ENCODE measurements at regions not wholly inside any gene's neighbourhood (a gene's known extent, or its start where the extent isn't known, plus 50 kb on each side); places are given as distances from the start of the nearest gene placed in this dataset.

GRCh38 chr16:73883841-73884240 lies 412.8 kb upstream of the PSMD7 start:
- Histone ChIP-seq H3K27me3 (ENCODE audit: control insufficient read depth in 3 of 3, insufficient read depth in 3 of 3, low read length in 2 of 3) (peaks cover 0 to 6% (median 0%) of the 10 kb centered on the region in 3 donors), H3K4me3 (no peak overlapping the region), H3K9ac (ENCODE audit: insufficient read depth in 1 of 2, low read length in 2 of 2) (no peak overlapping the region), H3K27ac (ENCODE audit: low read depth in 1 of 2, low read length in 1 of 2) (no peak overlapping the region), H3K9me3 (ENCODE audit: control insufficient read depth in 4 of 4, insufficient read depth in 3 of 4, low read length in 3 of 4) (no peaks in the 10 kb centered on the region), H3K36me3 (ENCODE audit: control insufficient read depth in 4 of 4, insufficient read depth in 4 of 4, low read length in 4 of 4) (no peaks in the 10 kb centered on the region), H3K4me1 (ENCODE audit: control insufficient read depth in 5 of 5, insufficient read depth in 5 of 5, low read length in 5 of 5) (peaks cover 0 to 27% (median 4%) of the 10 kb centered on the region in 5 donors)
- ATAC-seq (ENCODE audit: insufficient read depth, low FRiP score), result no peak
- whole genome bisulfite sequencing, 2 donors, result 85 to 94% methylated on average over 3 of the region's 3 CpGs
- DNase-seq, result no peak
- TF ChIP-seq CTCF (IDR thresholded peaks at IDR 0.05; ENCODE audit: control extremely low read depth, extremely low read depth), result no peak

GRCh38 chr16:73883126-73883525 lies 413.5 kb upstream of the PSMD7 start:
- Histone ChIP-seq H3K36me3 (ENCODE audit: control insufficient read depth in 4 of 4, insufficient read depth in 4 of 4, low read length in 4 of 4) (no peaks in the 10 kb centered on the region), H3K4me1 (ENCODE audit: control insufficient read depth in 5 of 5, insufficient read depth in 5 of 5, low read length in 5 of 5) (peaks cover 0 to 24% (median 4%) of the 10 kb centered on the region in 5 donors), H3K27me3 (ENCODE audit: control insufficient read depth in 3 of 3, insufficient read depth in 3 of 3, low read length in 2 of 3) (peaks cover 0 to 6% (median 0%) of the 10 kb centered on the region in 3 donors), H3K9ac (ENCODE audit: insufficient read depth in 1 of 2, low read length in 2 of 2) (no peak overlapping the region), H3K9me3 (ENCODE audit: control insufficient read depth in 4 of 4, insufficient read depth in 3 of 4, low read length in 3 of 4) (no peaks in the 10 kb centered on the region), H3K4me3 (no peak overlapping the region), H3K27ac (ENCODE audit: low read depth in 1 of 2, low read length in 1 of 2) (no peak overlapping the region)
- ATAC-seq (ENCODE audit: insufficient read depth, low FRiP score) (no peak), DNase-seq (peak in 2 of 3 donors; percentile 56 to 57)
- WGBS, 2 donors, result 77 to 90% methylated on average over 2 of the region's 2 CpGs
- no peak for TF ChIP-seq CTCF (IDR thresholded peaks at IDR 0.05; ENCODE audit: control extremely low read depth, extremely low read depth)

- no peak overlapping the region for H3K4me3 ChIP-seq
- peak in 2 of 3 donors; percentile 75 to 79 for DNase-seq
- H3K36me3 ChIP-seq (ENCODE audit: control insufficient read depth in 4 of 4, insufficient read depth in 4 of 4, low read length in 4 of 4), result no peaks in the 10 kb centered on the region
- peaks cover 0 to 6% (median 0%) of the 10 kb centered on the region in 3 donors for H3K27me3 ChIP-seq (ENCODE audit: control insufficient read depth in 3 of 3, insufficient read depth in 3 of 3, low read length in 2 of 3)
- H3K4me1 ChIP-seq (ENCODE audit: control insufficient read depth in 5 of 5, insufficient read depth in 5 of 5, low read length in 5 of 5), result peaks cover 0 to 20% (median 4%) of the 10 kb centered on the region in 5 donors
- no peak for ATAC-seq (ENCODE audit: insufficient read depth, low FRiP score)
- 75 to 82% methylated on average over 2 of the region's 2 CpGs for WGBS, 2 donors
- no peak overlapping the region for H3K27ac ChIP-seq (ENCODE audit: low read depth in 1 of 2, low read length in 1 of 2)
- H3K9me3 ChIP-seq (ENCODE audit: control insufficient read depth in 4 of 4, insufficient read depth in 3 of 4, low read length in 3 of 4), result no peaks in the 10 kb centered on the region
- TF ChIP-seq CTCF (IDR thresholded peaks at IDR 0.05; ENCODE audit: control extremely low read depth, extremely low read depth), result no peak
- no peak overlapping the region for H3K9ac ChIP-seq (ENCODE audit: insufficient read depth in 1 of 2, low read length in 2 of 2)
These were observed 414.0 kb upstream of the PSMD7 start for GRCh38 chr16:73882651-73883050.

- no peak for TF ChIP-seq CTCF (IDR thresholded peaks at IDR 0.05; ENCODE audit: control extremely low read depth, extremely low read depth)
- Histone ChIP-seq H3K4me3 (no peak overlapping the region), H3K27ac (ENCODE audit: low read depth in 1 of 2, low read length in 1 of 2) (no peak overlapping the region), H3K4me1 (ENCODE audit: control insufficient read depth in 5 of 5, insufficient read depth in 5 of 5, low read length in 5 of 5) (peaks cover 0 to 22% (median 4%) of the 10 kb centered on the region in 5 donors), H3K36me3 (ENCODE audit: control insufficient read depth in 4 of 4, insufficient read depth in 4 of 4, low read length in 4 of 4) (no peaks in the 10 kb centered on the region), H3K9ac (ENCODE audit: insufficient read depth in 1 of 2, low read length in 2 of 2) (no peak overlapping the region), H3K27me3 (ENCODE audit: control insufficient read depth in 3 of 3, insufficient read depth in 3 of 3, low read length in 2 of 3) (peaks cover 0 to 6% (median 0%) of the 10 kb centered on the region in 3 donors), H3K9me3 (ENCODE audit: control insufficient read depth in 4 of 4, insufficient read depth in 3 of 4, low read length in 3 of 4) (no peaks in the 10 kb centered on the region)
- DNase-seq, result peak; percentile 38 to 48 (median 47)
- no peak for ATAC-seq (ENCODE audit: insufficient read depth, low FRiP score)
- 53 to 70% methylated on average over 7 of the region's 7 CpGs for WGBS, 2 donors
These were observed 414.6 kb upstream of the PSMD7 start for GRCh38 chr16:73882033-73882432.

All from lung (tissue), 11 donors.